ENCODE measurements at regions not wholly inside any gene's neighbourhood (a gene's known extent, or its start where the extent isn't known, plus 50 kb on each side); places are given as distances from the start of the nearest gene placed in this dataset.

GRCh38 chr10:131590567-131590966, 279.0 kb upstream of the TCERG1L start:
- Histone ChIP-seq H3K9me3 (ENCODE audit: control insufficient read depth, insufficient read depth, low read length) (peaks cover 6% of the 10 kb centered on the region; the same call in 1 of the 2 replicates), H3K27ac (ENCODE audit: low read depth, low read length) (no peak overlapping the region), H3K36me3 (ENCODE audit: control insufficient read depth, low read length) (no peaks in the 10 kb centered on the region), H3K4me1 (ENCODE audit: control insufficient read depth, low read length) (no peaks in the 10 kb centered on the region), H3K27me3 (ENCODE audit: control insufficient read depth, low read length) (no peaks in the 10 kb centered on the region), H3F3A (ENCODE audit: control insufficient read depth, insufficient read depth) (no peaks in the 10 kb centered on the region), H3K9me2 (replicated peaks; ENCODE audit: control insufficient read depth, low read length) (no peaks in the 10 kb centered on the region), H3K4me2 (ENCODE audit: low read length) (no peak overlapping the region), H3K79me2 (ENCODE audit: control insufficient read depth, low read length) (no peaks in the 10 kb centered on the region), H4K20me1 (ENCODE audit: control insufficient read depth, insufficient read depth, low read depth, low read length) (no peaks in the 10 kb centered on the region), H3K4me3 (ENCODE audit: low read length) (no peak overlapping the region)
- no peak for TF ChIP-seq CTCF (IDR thresholded peaks at IDR 0.05; ENCODE audit: low read depth, low read length, poor library complexity, severe bottlenecking)
- TF ChIP-seq EZH2phosphoT487 (IDR thresholded peaks at IDR 0.05; ENCODE audit: borderline replicate concordance, low read length) = no peak

GRCh38 chr10:131591936-131592335, 280.4 kb upstream of the TCERG1L start:
- TF ChIP-seq CTCF (IDR thresholded peaks at IDR 0.05; ENCODE audit: low read depth, low read length, poor library complexity, severe bottlenecking) (no peak), EZH2phosphoT487 (IDR thresholded peaks at IDR 0.05; ENCODE audit: borderline replicate concordance, low read length) (no peak)
- H3K9me3 ChIP-seq (ENCODE audit: control insufficient read depth, insufficient read depth, low read length) = peaks cover 6% of the 10 kb centered on the region; the same call in 1 of the 2 replicates
- H3K4me1 ChIP-seq (ENCODE audit: control insufficient read depth, low read length) = no peaks in the 10 kb centered on the region
- no peaks in the 10 kb centered on the region for H3K79me2 ChIP-seq (ENCODE audit: control insufficient read depth, low read length)
- no peaks in the 10 kb centered on the region for H3F3A ChIP-seq (ENCODE audit: control insufficient read depth, insufficient read depth)
- no peak overlapping the region for H3K4me2 ChIP-seq (ENCODE audit: low read length)
- no peak overlapping the region for H3K27ac ChIP-seq (ENCODE audit: low read depth, low read length)
- no peaks in the 10 kb centered on the region for H3K9me2 ChIP-seq (replicated peaks; ENCODE audit: control insufficient read depth, low read length)
- no peaks in the 10 kb centered on the region for H3K36me3 ChIP-seq (ENCODE audit: control insufficient read depth, low read length)
- H3K27me3 ChIP-seq (ENCODE audit: control insufficient read depth, low read length) = no peaks in the 10 kb centered on the region
- no peaks in the 10 kb centered on the region for H4K20me1 ChIP-seq (ENCODE audit: control insufficient read depth, insufficient read depth, low read depth, low read length)
- no peak overlapping the region for H3K4me3 ChIP-seq (ENCODE audit: low read length)

- no peaks in the 10 kb centered on the region for H4K20me1 ChIP-seq (ENCODE audit: control insufficient read depth, insufficient read depth, low read depth, low read length)
- H3K4me1 ChIP-seq (ENCODE audit: control insufficient read depth, low read length) = no peaks in the 10 kb centered on the region
- H3K79me2 ChIP-seq (ENCODE audit: control insufficient read depth, low read length) = no peaks in the 10 kb centered on the region
- TF ChIP-seq EZH2phosphoT487 (IDR thresholded peaks at IDR 0.05; ENCODE audit: borderline replicate concordance, low read length) (no peak), CTCF (IDR thresholded peaks at IDR 0.05; ENCODE audit: low read depth, low read length, poor library complexity, severe bottlenecking) (no peak)
- H3F3A ChIP-seq (ENCODE audit: control insufficient read depth, insufficient read depth) = no peaks in the 10 kb centered on the region
- H3K4me2 ChIP-seq (ENCODE audit: low read length) = no peak overlapping the region
- H3K4me3 ChIP-seq (ENCODE audit: low read length) = no peak overlapping the region
- H3K9me3 ChIP-seq (ENCODE audit: control insufficient read depth, insufficient read depth, low read length) = no peaks in the 10 kb centered on the region
- H3K27me3 ChIP-seq (ENCODE audit: control insufficient read depth, low read length) = no peaks in the 10 kb centered on the region
- no peaks in the 10 kb centered on the region for H3K36me3 ChIP-seq (ENCODE audit: control insufficient read depth, low read length)
- no peaks in the 10 kb centered on the region for H3K9me2 ChIP-seq (replicated peaks; ENCODE audit: control insufficient read depth, low read length)
- H3K27ac ChIP-seq (ENCODE audit: low read depth, low read length) = no peak overlapping the region
Observed at GRCh38 chr10:131609176-131609575, 291.6 kb upstream of the PPP2R2D start.

Data from DOHH2 (cell line).